Glutamatergic neuron (in vitro differentiated cells): ENCODE measurements at regions not wholly inside any gene's neighbourhood (a gene's known extent, or its start where the extent isn't known, plus 50 kb on each side); places are given as distances from the start of the nearest gene placed in this dataset.

Experiments used
- DNase-seq: peaks from one replicate; pipeline ENCODE4 v3.0.0; 2022
- H3K27ac Mint-ChIP-seq: one replicate; pipeline ENCODE4 v1.8.0; 2020; ENCODE audit warnings: mild to moderate bottlenecking, mixed read lengths, inconsistent platforms; ENCODE audit not compliant: unreplicated experiment
- H3K27me3 Mint-ChIP-seq: one replicate; pipeline ENCODE4 v1.8.0; 2020; ENCODE audit warnings: mild to moderate bottlenecking, moderate library complexity, mixed read lengths, inconsistent platforms; ENCODE audit not compliant: unreplicated experiment
- H3K36me3 Mint-ChIP-seq: one replicate; pipeline ENCODE4 v1.8.0; 2020; ENCODE audit warnings: mild to moderate bottlenecking, mixed read lengths, inconsistent platforms; ENCODE audit not compliant: unreplicated experiment
- H3K4me1 Mint-ChIP-seq: one replicate; pipeline ENCODE4 v1.8.0; 2020; ENCODE audit warnings: mild to moderate bottlenecking, low read depth, mixed read lengths, inconsistent platforms; ENCODE audit not compliant: unreplicated experiment
- H3K4me3 Mint-ChIP-seq: one replicate; pipeline ENCODE4 v1.8.0; 2020; ENCODE audit warnings: mild to moderate bottlenecking, mixed read lengths, inconsistent platforms; ENCODE audit not compliant: unreplicated experiment
- H3K9me3 Mint-ChIP-seq: one replicate; pipeline ENCODE4 v1.8.0; 2020; ENCODE audit warnings: mild to moderate bottlenecking, moderate library complexity, mixed read lengths, inconsistent platforms; ENCODE audit not compliant: unreplicated experiment
- TF ChIP-seq, protein P1 (sequence below): fragments of 200-600 bp; sonication (generic); IDR thresholded peaks from one replicate; pipeline ENCODE4 v1.5.0; 2021; ENCODE audit not compliant: partially characterized antibody, unreplicated experiment

DNA sequence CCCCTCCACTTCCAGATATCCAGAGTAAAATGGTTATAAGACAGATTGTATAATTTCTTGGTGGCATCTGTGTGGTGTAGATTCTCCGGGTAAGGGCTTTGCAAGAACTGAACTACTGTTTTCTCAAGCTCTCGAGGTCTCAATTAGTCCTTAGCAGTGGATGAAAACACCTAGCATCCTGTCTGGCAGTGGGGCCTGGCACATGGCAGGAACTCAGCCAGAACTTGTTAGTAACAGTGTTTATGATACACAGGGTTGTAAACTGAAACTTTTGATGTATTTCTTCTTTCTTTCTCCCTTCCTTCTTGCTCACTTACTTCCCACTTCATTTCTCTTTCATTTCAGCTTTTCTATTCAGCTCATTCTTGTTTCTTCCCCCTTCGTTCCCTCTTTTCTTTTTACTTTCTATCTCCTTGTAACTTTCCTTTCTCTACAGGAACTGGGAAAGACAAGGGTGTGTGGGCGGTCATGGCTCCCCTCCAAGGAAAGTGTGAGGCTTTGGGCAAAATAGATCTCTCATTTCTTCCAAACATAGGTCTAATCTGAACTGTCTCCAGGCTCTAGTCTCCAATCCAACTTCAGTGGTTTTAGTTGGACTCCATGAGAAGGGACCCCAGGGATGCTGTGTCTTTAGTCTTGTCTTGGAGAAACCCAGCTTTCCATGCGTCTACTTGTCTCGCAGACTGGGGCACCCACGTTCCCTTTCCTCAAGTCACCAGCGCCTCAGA, 159.7 kb downstream of the PAH start:
- peaks cover 6% of the 10 kb centered on the region for H3K36me3 Mint-ChIP-seq
- no peak overlapping the region for H3K27ac Mint-ChIP-seq
- H3K4me3 Mint-ChIP-seq, result no peak overlapping the region
- DNase-seq, result no peak
- H3K27me3 Mint-ChIP-seq, result no peaks in the 10 kb centered on the region
- TF ChIP-seq, protein P1, sequence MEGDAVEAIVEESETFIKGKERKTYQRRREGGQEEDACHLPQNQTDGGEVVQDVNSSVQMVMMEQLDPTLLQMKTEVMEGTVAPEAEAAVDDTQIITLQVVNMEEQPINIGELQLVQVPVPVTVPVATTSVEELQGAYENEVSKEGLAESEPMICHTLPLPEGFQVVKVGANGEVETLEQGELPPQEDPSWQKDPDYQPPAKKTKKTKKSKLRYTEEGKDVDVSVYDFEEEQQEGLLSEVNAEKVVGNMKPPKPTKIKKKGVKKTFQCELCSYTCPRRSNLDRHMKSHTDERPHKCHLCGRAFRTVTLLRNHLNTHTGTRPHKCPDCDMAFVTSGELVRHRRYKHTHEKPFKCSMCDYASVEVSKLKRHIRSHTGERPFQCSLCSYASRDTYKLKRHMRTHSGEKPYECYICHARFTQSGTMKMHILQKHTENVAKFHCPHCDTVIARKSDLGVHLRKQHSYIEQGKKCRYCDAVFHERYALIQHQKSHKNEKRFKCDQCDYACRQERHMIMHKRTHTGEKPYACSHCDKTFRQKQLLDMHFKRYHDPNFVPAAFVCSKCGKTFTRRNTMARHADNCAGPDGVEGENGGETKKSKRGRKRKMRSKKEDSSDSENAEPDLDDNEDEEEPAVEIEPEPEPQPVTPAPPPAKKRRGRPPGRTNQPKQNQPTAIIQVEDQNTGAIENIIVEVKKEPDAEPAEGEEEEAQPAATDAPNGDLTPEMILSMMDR, result no peak
- H3K9me3 Mint-ChIP-seq, result no peaks in the 10 kb centered on the region
- H3K4me1 Mint-ChIP-seq, result no peaks in the 10 kb centered on the region

DNA sequence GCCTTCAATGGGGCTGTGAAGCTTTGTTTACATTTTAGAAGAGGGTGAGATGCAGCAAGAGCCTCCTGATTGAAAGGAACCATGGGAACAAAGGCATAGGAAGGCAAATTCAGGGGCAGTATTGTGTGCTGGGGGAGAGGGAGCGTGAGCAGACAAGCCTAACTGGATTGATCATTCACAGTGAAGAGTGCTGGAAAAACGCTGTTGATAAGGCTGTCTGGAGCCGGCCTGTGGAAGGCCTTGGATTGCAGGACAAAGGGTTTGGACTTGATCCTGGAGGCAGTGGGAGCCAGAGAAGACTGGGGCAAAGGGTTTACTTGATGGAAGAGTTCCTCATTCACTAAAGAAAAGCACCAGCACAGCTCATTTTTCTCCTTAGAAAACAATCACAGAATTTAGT, 160.5 kb downstream of the PAH start:
- peaks cover 6% of the 10 kb centered on the region for H3K36me3 Mint-ChIP-seq
- H3K4me1 Mint-ChIP-seq, result no peaks in the 10 kb centered on the region
- H3K27me3 Mint-ChIP-seq, result no peaks in the 10 kb centered on the region
- no peak overlapping the region for H3K4me3 Mint-ChIP-seq
- H3K9me3 Mint-ChIP-seq, result no peaks in the 10 kb centered on the region
- no peak for DNase-seq
- H3K27ac Mint-ChIP-seq, result no peak overlapping the region
- TF ChIP-seq, protein P1, result no peak

DNA sequence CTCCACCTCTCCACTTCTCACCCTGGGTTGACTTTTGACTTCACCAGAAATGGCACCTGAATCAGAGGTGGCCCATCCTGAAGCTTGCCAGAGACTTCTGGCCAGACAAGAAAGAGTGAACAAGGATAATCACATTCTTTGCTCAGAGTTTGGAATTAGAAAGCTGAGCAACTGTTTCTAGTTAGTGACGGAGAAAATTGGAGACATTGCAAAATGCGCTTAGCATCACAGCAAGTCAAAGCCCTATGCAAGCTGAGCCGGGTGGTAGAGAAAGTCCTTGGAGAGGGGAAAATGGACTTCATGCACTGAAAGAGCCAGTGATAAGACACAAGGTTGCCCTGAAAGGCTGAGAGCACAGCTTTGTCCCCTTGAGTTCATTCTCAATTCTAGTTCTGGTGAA, 161.8 kb downstream of the PAH start:
- TF ChIP-seq, protein P1, result no peak
- DNase-seq, result no peak
- Mint-ChIP-seq H3K9me3 (no peaks in the 10 kb centered on the region), H3K4me1 (no peaks in the 10 kb centered on the region), H3K36me3 (peaks cover 6% of the 10 kb centered on the region), H3K4me3 (no peak overlapping the region), H3K27ac (no peak overlapping the region), H3K27me3 (no peaks in the 10 kb centered on the region)

GRCh38 chr12:102753802-102754201, 163.2 kb downstream of the PAH start:
- Mint-ChIP-seq H3K27ac (no peak overlapping the region), H3K36me3 (peaks cover 6% of the 10 kb centered on the region), H3K4me3 (no peak overlapping the region), H3K27me3 (no peaks in the 10 kb centered on the region), H3K9me3 (no peaks in the 10 kb centered on the region), H3K4me1 (no peaks in the 10 kb centered on the region)
- TF ChIP-seq, protein P1, result no peak
- DNase-seq, result no peak

DNA sequence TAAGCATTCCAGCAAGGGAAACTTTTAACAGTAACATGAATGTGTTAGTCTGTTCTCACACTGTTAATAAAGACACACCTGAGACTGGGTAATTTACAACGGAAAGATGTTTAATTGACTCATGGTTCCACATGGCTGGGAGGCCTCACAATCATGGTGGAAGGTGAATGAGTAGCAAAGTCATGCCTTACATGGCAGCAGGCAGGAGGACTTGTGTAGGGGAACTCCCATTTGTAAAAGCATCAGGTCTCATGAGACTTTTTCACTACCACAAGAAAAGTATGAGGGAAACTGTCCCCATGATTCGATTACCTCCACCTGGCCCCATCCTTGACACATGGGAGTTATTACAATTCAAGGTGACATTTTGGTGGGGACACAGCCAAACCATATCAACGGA, 168.3 kb downstream of the PAH start:
- Mint-ChIP-seq H3K9me3 (no peaks in the 10 kb centered on the region), H3K27me3 (no peaks in the 10 kb centered on the region), H3K4me3 (no peak overlapping the region), H3K27ac (no peak overlapping the region), H3K36me3 (no peaks in the 10 kb centered on the region), H3K4me1 (no peaks in the 10 kb centered on the region)
- no peak for DNase-seq
- TF ChIP-seq, protein P1, result no peak
